PFSK-1 (cell line): ENCODE measurements at regions not wholly inside any gene's neighbourhood (a gene's known extent, or its start where the extent isn't known, plus 50 kb on each side); places are given as distances from the start of the nearest gene placed in this dataset.

Experiments
- POLR2AphosphoS5 ChIP-seq: IDR thresholded peaks from 2 replicates; pipeline ENCODE4 v1.6.1; 2012; ENCODE audit warnings: low read depth, mild to moderate bottlenecking, control low read depth, low read length, moderate library complexity
- SIN3A ChIP-seq: IDR thresholded peaks from 2 replicates; pipeline ENCODE4 v1.6.1; 2012; ENCODE audit warnings: mild to moderate bottlenecking, low read length, moderate library complexity, borderline replicate concordance; ENCODE audit not compliant: insufficient read depth
- TAF1 ChIP-seq: IDR thresholded peaks from 2 replicates; pipeline ENCODE4 v1.6.1; 2012; ENCODE audit warnings: low read length, control low read depth, borderline replicate concordance; ENCODE audit not compliant: insufficient read depth
- TF ChIP-seq, protein P1 (sequence below), 2 experiments: IDR thresholded peaks; 2 replicates each; pipeline versions ENCODE4 v1.6.1 to v1.8.0; 2011 to 2012; ENCODE audit warnings: low read depth in 2 of 2, low read length in 2 of 2, control low read depth in 1 of 2, inconsistent platforms in 1 of 2, mild to moderate bottlenecking in 1 of 2, moderate library complexity in 1 of 2; ENCODE audit not compliant: insufficient read depth in 1 of 2

DNA sequence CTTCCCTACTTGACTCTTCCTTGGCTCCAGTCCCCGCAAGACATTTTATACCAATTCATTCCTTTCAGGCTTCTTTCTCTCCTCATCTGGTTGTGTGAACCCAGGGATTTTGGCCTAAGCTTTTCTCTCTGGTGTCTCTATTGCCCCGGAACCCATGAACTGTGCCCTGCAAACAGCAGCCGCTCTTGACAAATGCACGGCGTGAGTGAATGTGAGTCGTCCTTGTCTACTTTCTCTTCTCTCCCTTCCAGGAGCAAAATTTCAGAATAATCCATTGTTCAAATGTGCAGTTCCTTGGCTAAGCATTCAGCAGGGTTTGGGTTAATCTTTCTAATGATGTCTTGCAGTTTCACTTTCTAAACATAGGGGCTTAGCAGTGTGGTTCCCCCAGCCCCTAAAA, 250.4 kb upstream of the IRX4 start:
- TF ChIP-seq SIN3A = no peak
- no peak for TF ChIP-seq POLR2AphosphoS5
- TF ChIP-seq, protein P1, sequence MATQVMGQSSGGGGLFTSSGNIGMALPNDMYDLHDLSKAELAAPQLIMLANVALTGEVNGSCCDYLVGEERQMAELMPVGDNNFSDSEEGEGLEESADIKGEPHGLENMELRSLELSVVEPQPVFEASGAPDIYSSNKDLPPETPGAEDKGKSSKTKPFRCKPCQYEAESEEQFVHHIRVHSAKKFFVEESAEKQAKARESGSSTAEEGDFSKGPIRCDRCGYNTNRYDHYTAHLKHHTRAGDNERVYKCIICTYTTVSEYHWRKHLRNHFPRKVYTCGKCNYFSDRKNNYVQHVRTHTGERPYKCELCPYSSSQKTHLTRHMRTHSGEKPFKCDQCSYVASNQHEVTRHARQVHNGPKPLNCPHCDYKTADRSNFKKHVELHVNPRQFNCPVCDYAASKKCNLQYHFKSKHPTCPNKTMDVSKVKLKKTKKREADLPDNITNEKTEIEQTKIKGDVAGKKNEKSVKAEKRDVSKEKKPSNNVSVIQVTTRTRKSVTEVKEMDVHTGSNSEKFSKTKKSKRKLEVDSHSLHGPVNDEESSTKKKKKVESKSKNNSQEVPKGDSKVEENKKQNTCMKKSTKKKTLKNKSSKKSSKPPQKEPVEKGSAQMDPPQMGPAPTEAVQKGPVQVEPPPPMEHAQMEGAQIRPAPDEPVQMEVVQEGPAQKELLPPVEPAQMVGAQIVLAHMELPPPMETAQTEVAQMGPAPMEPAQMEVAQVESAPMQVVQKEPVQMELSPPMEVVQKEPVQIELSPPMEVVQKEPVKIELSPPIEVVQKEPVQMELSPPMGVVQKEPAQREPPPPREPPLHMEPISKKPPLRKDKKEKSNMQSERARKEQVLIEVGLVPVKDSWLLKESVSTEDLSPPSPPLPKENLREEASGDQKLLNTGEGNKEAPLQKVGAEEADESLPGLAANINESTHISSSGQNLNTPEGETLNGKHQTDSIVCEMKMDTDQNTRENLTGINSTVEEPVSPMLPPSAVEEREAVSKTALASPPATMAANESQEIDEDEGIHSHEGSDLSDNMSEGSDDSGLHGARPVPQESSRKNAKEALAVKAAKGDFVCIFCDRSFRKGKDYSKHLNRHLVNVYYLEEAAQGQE (IDR thresholded peaks at IDR 0.05; ENCODE audit: insufficient read depth in 1 of 2, low read depth in 2 of 2, low read length in 2 of 2) = no peak
- TF ChIP-seq TAF1 = no peak
